HepG2 (cell line): ENCODE measurements at regions not wholly inside any gene's neighbourhood (a gene's known extent, or its start where the extent isn't known, plus 50 kb on each side); places are given as distances from the start of the nearest gene placed in this dataset.

Experiments
- MEIS1 ChIP-seq: sonication (generic); formaldehyde crosslinking; IDR thresholded peaks from 2 replicates; pipeline ENCODE4 v1.9.0; 2021; ENCODE audit warnings: mild to moderate bottlenecking, missing genetic modification reagents, moderate library complexity, borderline replicate concordance
- RBM39 ChIP-seq: fragments of 200-400 bp; formaldehyde crosslinking; IDR thresholded peaks from one replicate; pipeline ENCODE4 v1.6.1; 2018; ENCODE audit warnings: antibody characterized with exemption, mild to moderate bottlenecking, low read depth, low read length; ENCODE audit not compliant: poor library complexity, severe bottlenecking
- RFX5 ChIP-seq: IDR thresholded peaks from 2 replicates; pipeline ENCODE4 v1.6.1; 2011; ENCODE audit warnings: low read depth, low read length, improper control_type of control experiment
- STAT5B ChIP-seq: sonication (generic); formaldehyde crosslinking; IDR thresholded peaks from 2 replicates; pipeline ENCODE4 v1.4.0; 2020; ENCODE audit warnings: missing genetic modification reagents

DNA sequence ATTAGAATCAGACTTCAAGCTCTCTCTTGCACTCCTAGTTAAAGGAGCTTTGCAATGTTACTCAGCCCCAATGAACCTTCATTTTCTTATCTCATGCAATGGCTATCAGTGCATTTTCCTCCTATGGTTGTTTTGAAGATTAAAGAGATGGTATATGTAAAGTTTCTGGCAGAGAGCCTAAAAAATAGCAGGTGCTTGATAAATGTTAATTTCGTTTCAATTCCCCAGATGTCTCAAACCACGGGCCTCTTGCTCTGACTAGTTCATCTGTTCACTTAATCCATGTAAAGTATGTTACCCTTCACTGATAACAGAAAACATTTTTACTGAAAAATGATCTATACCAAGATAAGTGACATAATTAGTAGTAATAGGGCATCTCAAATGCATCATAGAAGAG lies 735.4 kb upstream of the USP15 start:
- TF ChIP-seq RFX5 (no peak), RBM39 (no peak), MEIS1 (CRISPR knock-in tag) (no peak), STAT5B (CRISPR knock-in tag) (no peak)
